ENCODE measurements at regions not wholly inside any gene's neighbourhood (a gene's known extent, or its start where the extent isn't known, plus 50 kb on each side); places are given as distances from the start of the nearest gene placed in this dataset.

DNA sequence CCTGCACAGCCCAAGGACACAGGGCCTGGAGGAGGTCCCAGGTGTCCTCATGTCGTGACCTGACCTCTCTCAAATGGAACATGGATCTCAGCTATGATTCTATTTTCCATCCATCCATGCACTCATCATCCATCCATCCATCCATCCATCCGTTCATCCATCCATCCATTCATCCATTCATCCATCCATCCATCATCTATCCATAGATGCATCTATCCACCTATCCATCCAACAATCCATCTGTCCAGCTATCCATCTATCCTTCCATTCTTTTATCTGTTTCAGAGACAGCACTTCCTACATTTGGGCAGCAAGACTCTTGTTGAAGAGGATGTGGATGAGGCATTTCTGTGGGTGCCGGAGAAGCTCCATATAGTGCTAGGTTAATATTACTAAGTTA, 86.7 kb downstream of the SCGB2B2 start:
- 38% methylated on average over 3 of the region's 3 CpGs for WGBS (ENCODE audit: low lambda C conversion rate)
- H3K4me1 ChIP-seq (ENCODE audit: control insufficient read depth in 1 of 2, insufficient read depth in 2 of 2, low read depth in 1 of 2, low read length in 1 of 2), result no peaks in the 10 kb centered on the region

DNA sequence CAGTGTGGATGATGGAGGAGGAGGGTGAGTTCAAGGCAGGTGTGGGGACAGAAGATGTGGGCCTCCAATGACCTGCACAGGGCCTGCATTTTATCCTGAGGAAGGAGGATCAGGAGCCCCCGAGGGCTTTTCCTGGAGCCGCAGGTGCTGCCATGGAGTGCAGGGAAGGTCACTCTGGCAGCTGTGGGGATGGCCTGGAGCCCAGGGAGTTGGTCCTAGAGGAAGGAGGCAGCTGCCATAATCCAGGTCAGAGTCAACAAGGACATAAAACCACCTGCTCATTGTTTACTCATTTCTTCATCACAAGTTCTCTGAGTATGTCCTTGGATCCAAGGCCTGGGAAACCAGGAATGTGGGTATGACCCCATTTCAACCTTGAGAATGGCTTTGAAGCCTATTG, 87.2 kb downstream of the SCGB2B2 start:
- Histone ChIP-seq H3K4me1 (ENCODE audit: control insufficient read depth in 1 of 2, insufficient read depth in 2 of 2, low read depth in 1 of 2, low read length in 1 of 2) (no peaks in the 10 kb centered on the region), H3K9me3 (no peaks in the 10 kb centered on the region), H2AFZ (ENCODE audit: low read depth) (no peak overlapping the region), H3K79me2 (ENCODE audit: insufficient read depth) (no peaks in the 10 kb centered on the region), H3F3A (replicated peaks; ENCODE audit: insufficient read depth) (no peaks in the 10 kb centered on the region), H3K9me2 (no peaks in the 10 kb centered on the region), H3K27me3 (ENCODE audit: insufficient read depth) (no peaks in the 10 kb centered on the region), H3K4me2 (no peak overlapping the region), H3K4me3 (ENCODE audit: low read depth in 2 of 2, low read length in 1 of 2) (no peak overlapping the region), H3K27ac (ENCODE audit: low read depth in 2 of 2, low read length in 1 of 2) (no peak overlapping the region), H3K36me3 (replicated peaks in 1 of 2; ENCODE audit: control insufficient read depth in 1 of 2, insufficient read depth in 2 of 2, low read length in 1 of 2) (no peaks in the 10 kb centered on the region), H3K9ac (no peak overlapping the region), H4K20me1 (ENCODE audit: insufficient read depth) (no peaks in the 10 kb centered on the region)
- 14% methylated on average over 2 of the region's 2 CpGs for WGBS (ENCODE audit: low lambda C conversion rate)
- ChIA-PET POLR2A (no interaction called here), CTCF (no interaction called here)
- no peak for DNase-seq
- TF ChIP-seq EP300 (IDR thresholded peaks at IDR 0.05; ENCODE audit: borderline replicate concordance in 1 of 2, low read depth in 1 of 2, low read length in 1 of 2) (no peak), RFX5 (IDR thresholded peaks at IDR 0.05; ENCODE audit: low read length) (no peak), TEAD4 (IDR thresholded peaks at IDR 0.05; ENCODE audit: borderline replicate concordance, insufficient read depth) (no peak), RCOR1 (IDR thresholded peaks at IDR 0.05; ENCODE audit: low read length) (no peak), YY1 (IDR thresholded peaks at IDR 0.05; ENCODE audit: low read depth) (no peak), TCF12 (IDR thresholded peaks at IDR 0.05) (no peak), PBX3 (IDR thresholded peaks at IDR 0.05) (no peak)
- TF ChIP-seq, protein P1, sequence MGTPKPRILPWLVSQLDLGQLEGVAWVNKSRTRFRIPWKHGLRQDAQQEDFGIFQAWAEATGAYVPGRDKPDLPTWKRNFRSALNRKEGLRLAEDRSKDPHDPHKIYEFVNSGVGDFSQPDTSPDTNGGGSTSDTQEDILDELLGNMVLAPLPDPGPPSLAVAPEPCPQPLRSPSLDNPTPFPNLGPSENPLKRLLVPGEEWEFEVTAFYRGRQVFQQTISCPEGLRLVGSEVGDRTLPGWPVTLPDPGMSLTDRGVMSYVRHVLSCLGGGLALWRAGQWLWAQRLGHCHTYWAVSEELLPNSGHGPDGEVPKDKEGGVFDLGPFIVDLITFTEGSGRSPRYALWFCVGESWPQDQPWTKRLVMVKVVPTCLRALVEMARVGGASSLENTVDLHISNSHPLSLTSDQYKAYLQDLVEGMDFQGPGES (IDR thresholded peaks at IDR 0.05; ENCODE audit: low read depth, low read length), result no peak

More for the DNA sequence above, 86.7 kb downstream of the SCGB2B2 start:
- Histone ChIP-seq H3K4me2 (no peak overlapping the region), H3K9me2 (no peaks in the 10 kb centered on the region), H3K9ac (no peak overlapping the region), H4K20me1 (ENCODE audit: insufficient read depth) (no peaks in the 10 kb centered on the region), H3K79me2 (ENCODE audit: insufficient read depth) (no peaks in the 10 kb centered on the region), H3K27ac (ENCODE audit: low read depth in 2 of 2, low read length in 1 of 2) (no peak overlapping the region), H2AFZ (ENCODE audit: low read depth) (no peak overlapping the region), H3K27me3 (ENCODE audit: insufficient read depth) (no peaks in the 10 kb centered on the region), H3K9me3 (no peaks in the 10 kb centered on the region), H3K36me3 (replicated peaks in 1 of 2; ENCODE audit: control insufficient read depth in 1 of 2, insufficient read depth in 2 of 2, low read length in 1 of 2) (no peaks in the 10 kb centered on the region), H3F3A (replicated peaks; ENCODE audit: insufficient read depth) (no peaks in the 10 kb centered on the region), H3K4me3 (ENCODE audit: low read depth in 2 of 2, low read length in 1 of 2) (no peak overlapping the region)
- no peak for DNase-seq
- ChIA-PET CTCF (no interaction called here), POLR2A (no interaction called here)
- TF ChIP-seq MEF2A (IDR thresholded peaks at IDR 0.05; ENCODE audit: borderline replicate concordance, low read depth), result no peak

GRCh38 chr19:34588846-34589245, 88.1 kb downstream of the SCGB2B2 start:
- no peaks in the 10 kb centered on the region for H3K9me3 ChIP-seq
- TF ChIP-seq TCF12 (IDR thresholded peaks at IDR 0.05), result no peak
- no peak for TF ChIP-seq MAX (IDR thresholded peaks at IDR 0.05; ENCODE audit: low read depth)
- TF ChIP-seq USF1 (IDR thresholded peaks at IDR 0.05; ENCODE audit: borderline replicate concordance, low read depth), result no peak
- no peak for TF ChIP-seq MXI1 (IDR thresholded peaks at IDR 0.05; ENCODE audit: low read depth, low read length)
- TF ChIP-seq, protein P2, sequence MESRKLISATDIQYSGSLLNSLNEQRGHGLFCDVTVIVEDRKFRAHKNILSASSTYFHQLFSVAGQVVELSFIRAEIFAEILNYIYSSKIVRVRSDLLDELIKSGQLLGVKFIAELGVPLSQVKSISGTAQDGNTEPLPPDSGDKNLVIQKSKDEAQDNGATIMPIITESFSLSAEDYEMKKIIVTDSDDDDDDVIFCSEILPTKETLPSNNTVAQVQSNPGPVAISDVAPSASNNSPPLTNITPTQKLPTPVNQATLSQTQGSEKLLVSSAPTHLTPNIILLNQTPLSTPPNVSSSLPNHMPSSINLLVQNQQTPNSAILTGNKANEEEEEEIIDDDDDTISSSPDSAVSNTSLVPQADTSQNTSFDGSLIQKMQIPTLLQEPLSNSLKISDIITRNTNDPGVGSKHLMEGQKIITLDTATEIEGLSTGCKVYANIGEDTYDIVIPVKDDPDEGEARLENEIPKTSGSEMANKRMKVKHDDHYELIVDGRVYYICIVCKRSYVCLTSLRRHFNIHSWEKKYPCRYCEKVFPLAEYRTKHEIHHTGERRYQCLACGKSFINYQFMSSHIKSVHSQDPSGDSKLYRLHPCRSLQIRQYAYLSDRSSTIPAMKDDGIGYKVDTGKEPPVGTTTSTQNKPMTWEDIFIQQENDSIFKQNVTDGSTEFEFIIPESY (IDR thresholded peaks at IDR 0.05; ENCODE audit: borderline replicate concordance, low read depth), result no peak
- no peak for TF ChIP-seq NRF1 (IDR thresholded peaks at IDR 0.05; ENCODE audit: low read depth, low read length)
- TF ChIP-seq GATA2 (CRISPR knock-in tag; IDR thresholded peaks at IDR 0.05), result no peak
- no peak for TF ChIP-seq PBX3 (IDR thresholded peaks at IDR 0.05)
- TF ChIP-seq NFIC (IDR thresholded peaks at IDR 0.05; ENCODE audit: borderline replicate concordance), result no peak
- TF ChIP-seq YY1 (IDR thresholded peaks at IDR 0.05; ENCODE audit: low read depth), result no peak
- H3K27me3 ChIP-seq (ENCODE audit: insufficient read depth), result no peaks in the 10 kb centered on the region
- H2AFZ ChIP-seq (ENCODE audit: low read depth), result no peak overlapping the region
- no peaks in the 10 kb centered on the region for H3K79me2 ChIP-seq (ENCODE audit: insufficient read depth)
- POLR2A ChIA-PET, result no interaction called here
- no peak overlapping the region for H3K4me3 ChIP-seq (ENCODE audit: low read depth in 2 of 2, low read length in 1 of 2)
- no peaks in the 10 kb centered on the region for H3K36me3 ChIP-seq (replicated peaks in 1 of 2; ENCODE audit: control insufficient read depth in 1 of 2, insufficient read depth in 2 of 2, low read length in 1 of 2)
- CTCF ChIA-PET, result no interaction called here
- no peaks in the 10 kb centered on the region for H3F3A ChIP-seq (replicated peaks; ENCODE audit: insufficient read depth)
- 43% methylated on average over 2 of the region's 2 CpGs for WGBS (ENCODE audit: low lambda C conversion rate)
- H3K4me1 ChIP-seq (ENCODE audit: control insufficient read depth in 1 of 2, insufficient read depth in 2 of 2, low read depth in 1 of 2, low read length in 1 of 2), result no peaks in the 10 kb centered on the region
- H3K9ac ChIP-seq, result no peak overlapping the region
- DNase-seq, result no peak
- no peak overlapping the region for H3K27ac ChIP-seq (ENCODE audit: low read depth in 2 of 2, low read length in 1 of 2)
- no peak overlapping the region for H3K4me2 ChIP-seq
- no peaks in the 10 kb centered on the region for H3K9me2 ChIP-seq
- no peaks in the 10 kb centered on the region for H4K20me1 ChIP-seq (ENCODE audit: insufficient read depth)
